C4-2B (cell line): ENCODE measurements at regions not wholly inside any gene's neighbourhood (a gene's known extent, or its start where the extent isn't known, plus 50 kb on each side); places are given as distances from the start of the nearest gene placed in this dataset.

Experiments
- H3K27ac ChIP-seq: fragments of 450-650 bp; 2 replicates; pipeline ENCODE4 v1.5.1; 2017
- CTCF ChIP-seq: fragments of 450-650 bp; conservative IDR thresholded peaks from 2 replicates; pipeline ENCODE4 v1.5.1; 2017; ENCODE audit warnings: mild to moderate bottlenecking
- ZFX ChIP-seq: fragments of 450-650 bp; IDR thresholded peaks from 2 replicates; pipeline ENCODE4 v1.6.1; 2017

- H3K27ac ChIP-seq: no peak overlapping the region
- TF ChIP-seq ZFX (no peak), CTCF (no peak)
Observed at GRCh38 chr9:2354216-2354615, 267.4 kb upstream of the VLDLR start.

DNA sequence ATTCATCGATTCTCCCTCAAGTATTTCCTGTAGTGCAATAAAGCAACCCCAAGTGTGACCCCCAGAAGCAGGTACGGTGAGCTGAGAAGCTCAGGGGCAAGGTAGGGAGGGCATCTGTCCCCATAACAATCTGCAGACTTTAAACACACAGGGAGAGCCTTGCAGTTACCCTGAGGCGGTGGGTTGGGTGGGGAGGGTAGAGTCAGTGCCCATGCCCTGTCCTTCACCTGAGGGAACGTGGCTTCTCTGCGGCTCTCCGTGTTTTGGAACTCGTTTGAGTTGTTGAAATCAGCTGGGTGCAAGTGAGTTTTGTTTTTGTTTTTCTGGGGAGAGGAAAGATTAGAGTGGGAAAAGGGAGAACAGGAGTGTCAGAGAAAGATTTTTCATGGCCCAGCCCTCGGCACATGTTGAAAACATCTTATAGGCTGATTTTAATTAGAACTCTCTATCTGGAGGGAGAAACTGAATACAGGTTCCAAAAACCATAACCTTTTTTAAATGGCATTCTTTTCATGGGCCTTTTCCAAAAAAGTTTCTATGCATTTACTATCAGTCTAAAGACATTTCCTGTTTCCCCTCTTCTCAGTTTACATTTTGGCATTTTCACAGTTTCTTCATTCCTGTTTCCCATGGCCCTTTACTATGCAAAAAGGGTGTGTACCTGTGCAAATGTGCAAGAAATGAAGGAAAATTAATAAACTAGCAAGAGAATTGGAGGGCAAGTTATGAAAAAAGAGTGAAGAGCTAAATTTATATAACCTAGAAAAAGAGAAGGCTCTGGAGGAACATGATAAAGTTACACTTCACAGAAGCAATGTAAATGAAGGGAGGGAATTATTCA lies 266.5 kb upstream of the VLDLR start:
- no peak overlapping the region for H3K27ac ChIP-seq
- no peak for TF ChIP-seq CTCF
- no peak for TF ChIP-seq ZFX

DNA sequence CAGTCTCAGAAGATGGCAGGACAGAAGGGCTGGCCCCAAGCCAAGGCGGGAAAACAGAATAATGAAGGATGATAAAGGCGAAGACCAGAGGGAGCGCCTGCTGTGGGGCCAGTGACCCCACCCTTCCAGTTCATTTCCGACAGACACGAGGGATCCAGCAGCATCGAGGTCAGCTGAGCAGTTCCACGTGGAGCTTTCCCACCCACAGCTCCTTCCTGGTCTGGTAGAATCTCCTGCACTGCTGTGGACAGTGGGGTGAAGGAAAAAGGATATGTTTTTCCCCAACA lies 265.9 kb upstream of the VLDLR start:
- TF ChIP-seq CTCF: no peak
- TF ChIP-seq ZFX: no peak
- no peak overlapping the region for H3K27ac ChIP-seq

DNA sequence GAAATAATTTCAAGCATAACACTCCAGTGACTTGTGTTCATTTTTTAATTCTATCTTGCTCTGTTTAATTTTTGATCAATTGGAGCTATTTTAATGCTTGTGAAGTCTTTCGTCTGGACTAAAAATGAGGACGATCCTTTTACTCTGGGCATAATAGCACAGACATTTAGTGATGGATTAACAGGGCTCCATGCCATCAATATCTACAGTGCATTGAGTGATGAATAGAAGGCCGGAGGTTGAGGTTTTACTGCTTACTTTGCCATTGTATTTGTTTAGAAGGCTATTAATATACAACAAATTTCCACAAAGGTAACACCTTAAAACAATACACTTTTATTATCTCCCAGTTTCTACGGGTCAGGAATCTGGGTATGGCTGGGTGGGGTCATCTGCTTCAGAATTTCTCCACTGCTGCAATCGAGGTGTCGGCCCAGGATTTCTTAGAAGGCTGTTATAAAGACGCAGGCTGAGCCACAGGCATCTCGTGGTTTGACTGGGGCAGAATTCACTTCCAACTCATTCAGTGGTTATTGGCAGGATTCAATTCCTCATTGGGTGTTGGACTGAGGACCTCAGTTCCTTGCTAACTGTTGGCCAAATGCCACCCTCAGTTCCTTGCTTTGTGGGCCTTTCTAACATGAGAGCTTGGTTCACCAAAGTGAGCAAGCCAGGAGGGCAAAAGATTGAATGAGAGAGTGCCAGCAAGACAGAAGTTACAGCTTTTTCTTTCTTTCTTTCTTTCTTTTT lies 265.4 kb upstream of the VLDLR start:
- H3K27ac ChIP-seq: no peak overlapping the region
- no peak for TF ChIP-seq ZFX
- no peak for TF ChIP-seq CTCF

GRCh38 chr9:2359891-2360471 lies 261.6 kb upstream of the VLDLR start:
- TF ChIP-seq CTCF (no peak), ZFX (no peak)
- H3K27ac ChIP-seq: no peak overlapping the region

GRCh38 chr9:2362150-2362549 lies 259.4 kb upstream of the VLDLR start:
- no peak overlapping the region for H3K27ac ChIP-seq

More at GRCh38 chr9:2362150-2362549, 259.4 kb upstream of the VLDLR start:
- TF ChIP-seq CTCF (no peak), ZFX (no peak)
